CD14-positive monocyte (primary cell): ENCODE measurements at regions not wholly inside any gene's neighbourhood (a gene's known extent, or its start where the extent isn't known, plus 50 kb on each side); places are given as distances from the start of the nearest gene placed in this dataset.

Experiments used
- DNase-seq, 3 donors: peaks; one replicate each; pipeline ENCODE4 v3.0.0-alpha.2; 2011 to 2022
- H2AFZ ChIP-seq: 2 replicates; pipeline ENCODE4 v1.6.0; 2012; ENCODE audit warnings: mild to moderate bottlenecking, low read depth, low read length, inconsistent platforms; ENCODE audit not compliant: insufficient read depth, poor library complexity, severe bottlenecking
- H3K27ac ChIP-seq, 2 donors: 1 replicate in 1 of 2; 2 replicates in 1 of 2; pipeline ENCODE4 v1.5.1; 2012 to 2013; ENCODE audit warnings: low read length in 2 of 2, control low read depth in 1 of 2, inconsistent platforms in 1 of 2, low read depth in 1 of 2, mild to moderate bottlenecking in 1 of 2
- H3K27me3 ChIP-seq, 2 donors: one replicate each; pipeline versions ENCODE4 v1.6.0 to v1.6.1; 2011 to 2013; ENCODE audit warnings: low read length in 2 of 2; ENCODE audit not compliant: control insufficient read depth in 2 of 2, insufficient read depth in 2 of 2
- H3K36me3 ChIP-seq, 2 donors: replicated peaks in 1 of 2; 1 replicate in 1 of 2; 2 replicates in 1 of 2; pipeline versions ENCODE4 v1.5.1 to v1.6.1; 2012 to 2013; ENCODE audit warnings: low read length in 2 of 2, control low read depth in 1 of 2, inconsistent platforms in 1 of 2, mild to moderate bottlenecking in 1 of 2; ENCODE audit not compliant: insufficient read depth in 2 of 2, control insufficient read depth in 1 of 2
- H3K4me1 ChIP-seq, 2 donors: 1 replicate in 1 of 2; 2 replicates in 1 of 2; pipeline versions ENCODE4 v1.5.1 to v1.6.1; 2012 to 2013; ENCODE audit warnings: low read length in 2 of 2, control low read depth in 1 of 2, inconsistent platforms in 1 of 2, mild to moderate bottlenecking in 1 of 2, moderate library complexity in 1 of 2; ENCODE audit not compliant: insufficient read depth in 2 of 2, control insufficient read depth in 1 of 2
- H3K4me2 ChIP-seq: replicated peaks from 2 replicates; pipeline ENCODE3; 2012; ENCODE audit warnings: low read length, moderate library complexity, mild to moderate bottlenecking; ENCODE audit not compliant: poor library complexity, severe bottlenecking; ENCODE audit errors: extremely low read depth
- H3K4me3 ChIP-seq, 3 experiments: fragments of 200-600 bp in 1 of 3; sonication (generic) in 1 of 3; replicated peaks in 1 of 3; 1 replicate in 2 of 3; 2 replicates in 1 of 3; pipeline ENCODE4 v1.5.1; 2011 to 2013; ENCODE audit warnings: low read length in 3 of 3, mild to moderate bottlenecking in 3 of 3, control low read depth in 2 of 3, low read depth in 2 of 3, inconsistent platforms in 1 of 3, moderate library complexity in 1 of 3
- H3K79me2 ChIP-seq: 2 replicates; pipeline ENCODE4 v1.6.0; 2012; ENCODE audit warnings: mild to moderate bottlenecking, control low read depth, inconsistent platforms, low read length, moderate library complexity; ENCODE audit not compliant: insufficient read depth
- H3K9ac ChIP-seq: 2 replicates; pipeline ENCODE4 v1.6.0; 2017; ENCODE audit warnings: low read length, mild to moderate bottlenecking; ENCODE audit not compliant: insufficient read depth, poor library complexity, severe bottlenecking
- H3K9me3 ChIP-seq, 2 donors: replicated peaks in 1 of 2; 1 replicate in 1 of 2; 2 replicates in 1 of 2; pipeline versions ENCODE4 v1.5.1 to v1.6.1; 2012 to 2013; ENCODE audit warnings: low read length in 2 of 2, control low read depth in 1 of 2; ENCODE audit not compliant: control insufficient read depth in 1 of 2, insufficient read depth in 1 of 2
- H4K20me1 ChIP-seq: 2 replicates; pipeline ENCODE4 v1.6.0; 2012; ENCODE audit warnings: mild to moderate bottlenecking, low read length, control low read depth, moderate library complexity; ENCODE audit not compliant: insufficient read depth
- H3K27ac Mint-ChIP-seq, 7 donors: one replicate each; pipeline ENCODE4 v1.8.0; 2020; ENCODE audit warnings: mild to moderate bottlenecking in 7 of 7, mixed read lengths in 7 of 7, moderate library complexity in 6 of 7, inconsistent platforms in 2 of 7
- H3K27me3 Mint-ChIP-seq, 3 donors: one replicate each; pipeline ENCODE4 v1.8.0; 2021 to 2022; ENCODE audit warnings: low read depth in 3 of 3, mild to moderate bottlenecking in 3 of 3, mixed read lengths in 3 of 3, moderate library complexity in 3 of 3, inconsistent platforms in 1 of 3
- H3K36me3 Mint-ChIP-seq, 2 donors: one replicate each; pipeline ENCODE4 v1.8.0; 2020; ENCODE audit warnings: mixed read lengths in 2 of 2, inconsistent platforms in 1 of 2, mild to moderate bottlenecking in 1 of 2
- H3K4me1 Mint-ChIP-seq: one replicate; pipeline ENCODE4 v1.8.0; 2020; ENCODE audit warnings: mild to moderate bottlenecking, mixed read lengths
- H3K4me3 Mint-ChIP-seq, 2 donors: one replicate each; pipeline ENCODE4 v1.8.0; 2020; ENCODE audit warnings: mild to moderate bottlenecking in 2 of 2, mixed read lengths in 2 of 2, moderate library complexity in 1 of 2
- H3K9me3 Mint-ChIP-seq, 7 donors: one replicate each; pipeline ENCODE4 v1.8.0; 2020 to 2022; ENCODE audit warnings: mixed read lengths in 7 of 7, mild to moderate bottlenecking in 6 of 7, moderate library complexity in 6 of 7, inconsistent platforms in 2 of 7
- CTCF ChIP-seq: fragments of 200-600 bp; IDR thresholded peaks from one replicate; pipeline ENCODE4 v1.8.0; 2022; ENCODE audit warnings: antibody characterized with exemption, mild to moderate bottlenecking
- WGBS: methylation state at CpG from one replicate; pipeline ENCODE4 v1.1.5; 2013; ENCODE audit warnings: missing lambda C conversion rate; ENCODE audit not compliant: insufficient coverage; 5-methylcytosine and 5-hydroxymethylcytosine counted together
- intact Hi-C, 2 donors: fragments of 100-400 bp; cut with micrococcal nuclease; formaldehyde crosslinking; loops; one replicate each; pipeline versions ENCODE4 v1.15.0 to v1.15.1; 2023

- H3K9me3 Mint-ChIP-seq: peaks cover 0 to 2% (median 0%) of the 10 kb centered on the region in 7 donors
- Histone ChIP-seq H3K36me3 (no peaks in the 10 kb centered on the region), H3K4me3 (no peak overlapping the region), H4K20me1 (no peaks in the 10 kb centered on the region), H2AFZ (no peak overlapping the region), H3K4me2 (no peak overlapping the region), H3K27me3 (no peaks in the 10 kb centered on the region), H3K27ac (no peak overlapping the region), H3K79me2 (no peaks in the 10 kb centered on the region), H3K9ac (no peak overlapping the region), H3K4me1 (no peaks in the 10 kb centered on the region), H3K9me3 (no peaks in the 10 kb centered on the region)
- no peak for TF ChIP-seq CTCF
- no peak overlapping the region for H3K4me3 Mint-ChIP-seq
- WGBS: 80% methylated on average over 2 of the region's 3 CpGs
- DNase-seq: no peak
- H3K27me3 Mint-ChIP-seq: peaks cover 4 to 7% (median 6%) of the 10 kb centered on the region in 3 donors
- no peak overlapping the region for H3K27ac Mint-ChIP-seq
- intact Hi-C loops: no loop called here
- peaks cover 1% of the 10 kb centered on the region for H3K4me1 Mint-ChIP-seq
- H3K36me3 Mint-ChIP-seq: no peaks in the 10 kb centered on the region
Measured at GRCh38 chr13:30039511-30039911, 189.1 kb upstream of the UBL3 start.

GRCh38 chr13:30038884-30039283 lies 188.5 kb upstream of the UBL3 start:
- Mint-ChIP-seq H3K36me3 (no peaks in the 10 kb centered on the region), H3K9me3 (peaks cover 0 to 2% (median 0%) of the 10 kb centered on the region in 7 donors), H3K4me1 (peaks cover 7% of the 10 kb centered on the region), H3K27ac (no peak overlapping the region), H3K27me3 (peaks cover 4 to 7% (median 6%) of the 10 kb centered on the region in 3 donors), H3K4me3 (no peak overlapping the region)
- H3K79me2 ChIP-seq: no peaks in the 10 kb centered on the region
- WGBS: no CpG with 5 or more reads among the region's 4 CpGs
- H3K4me3 ChIP-seq: no peak overlapping the region
- H2AFZ ChIP-seq: no peak overlapping the region
- no peak overlapping the region for H3K4me2 ChIP-seq
- H3K27ac ChIP-seq: no peak overlapping the region
- no peaks in the 10 kb centered on the region for H3K4me1 ChIP-seq
- DNase-seq: no peak
- no peak overlapping the region for H3K9ac ChIP-seq
- intact Hi-C loops: no loop called here
- H3K27me3 ChIP-seq: no peaks in the 10 kb centered on the region
- H4K20me1 ChIP-seq: no peaks in the 10 kb centered on the region
- no peaks in the 10 kb centered on the region for H3K36me3 ChIP-seq
- TF ChIP-seq CTCF: no peak
- H3K9me3 ChIP-seq: no peaks in the 10 kb centered on the region
